ENCODE measurements at regions not wholly inside any gene's neighbourhood (a gene's known extent, or its start where the extent isn't known, plus 50 kb on each side); places are given as distances from the start of the nearest gene placed in this dataset.

GRCh38 chr18:29821544-29821943, 1221.0 kb downstream of the DSC3 start:
- H3K4me1 ChIP-seq (ENCODE audit: low read depth, poor library complexity, severe bottlenecking): no peaks in the 10 kb centered on the region
- H3K36me3 ChIP-seq (ENCODE audit: insufficient read depth): no peaks in the 10 kb centered on the region
- no peak overlapping the region for H3K27ac ChIP-seq
- no peaks in the 10 kb centered on the region for H4K20me1 ChIP-seq (ENCODE audit: insufficient read depth)
- no peak overlapping the region for H2AFZ ChIP-seq (ENCODE audit: low read depth)
- H3K27me3 ChIP-seq (ENCODE audit: insufficient read depth, low read depth): no peaks in the 10 kb centered on the region
- no peaks in the 10 kb centered on the region for H3K79me2 ChIP-seq (ENCODE audit: insufficient read depth, low read depth)
- H3K4me3 ChIP-seq (IDR thresholded peaks at IDR 0.05; ENCODE audit: insufficient read depth, low read depth, low read length): no peak overlapping the region
- TF ChIP-seq CTCF (conservative IDR thresholded peaks at IDR 0.05; ENCODE audit: low read depth, low read length): no peak
- H3K4me2 ChIP-seq: no peak overlapping the region
- no peak overlapping the region for H3K9ac ChIP-seq

DNA sequence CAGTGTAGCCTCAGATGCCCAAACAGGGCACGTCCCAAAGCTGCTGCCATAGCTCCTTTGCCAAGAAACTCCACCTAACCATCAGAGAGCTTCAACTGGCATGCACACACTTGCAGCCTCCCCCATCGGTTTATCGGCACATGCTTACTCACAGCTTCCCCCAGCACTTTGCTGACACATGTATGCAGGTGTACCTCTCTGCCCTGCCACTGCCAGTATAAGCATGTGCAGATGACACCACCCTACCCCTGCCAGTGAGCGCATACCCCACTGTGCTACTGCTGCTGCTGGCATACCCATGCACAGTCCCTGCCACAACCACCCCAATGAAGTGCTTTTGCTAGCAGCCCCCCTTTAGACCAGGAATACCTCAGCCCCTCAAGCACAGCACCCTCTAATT, 1231.0 kb downstream of the DSC3 start:
- Histone ChIP-seq H3K79me2 (ENCODE audit: insufficient read depth, low read depth) (no peaks in the 10 kb centered on the region), H2AFZ (ENCODE audit: low read depth) (no peak overlapping the region), H4K20me1 (ENCODE audit: insufficient read depth) (no peaks in the 10 kb centered on the region), H3K9ac (no peak overlapping the region), H3K36me3 (ENCODE audit: insufficient read depth) (no peaks in the 10 kb centered on the region), H3K4me1 (ENCODE audit: low read depth, poor library complexity, severe bottlenecking) (no peaks in the 10 kb centered on the region), H3K4me2 (no peak overlapping the region), H3K27ac (no peak overlapping the region), H3K27me3 (ENCODE audit: insufficient read depth, low read depth) (no peaks in the 10 kb centered on the region), H3K4me3 (IDR thresholded peaks at IDR 0.05; ENCODE audit: insufficient read depth, low read depth, low read length) (no peak overlapping the region)
- TF ChIP-seq CTCF (conservative IDR thresholded peaks at IDR 0.05; ENCODE audit: low read depth, low read length): no peak

DNA sequence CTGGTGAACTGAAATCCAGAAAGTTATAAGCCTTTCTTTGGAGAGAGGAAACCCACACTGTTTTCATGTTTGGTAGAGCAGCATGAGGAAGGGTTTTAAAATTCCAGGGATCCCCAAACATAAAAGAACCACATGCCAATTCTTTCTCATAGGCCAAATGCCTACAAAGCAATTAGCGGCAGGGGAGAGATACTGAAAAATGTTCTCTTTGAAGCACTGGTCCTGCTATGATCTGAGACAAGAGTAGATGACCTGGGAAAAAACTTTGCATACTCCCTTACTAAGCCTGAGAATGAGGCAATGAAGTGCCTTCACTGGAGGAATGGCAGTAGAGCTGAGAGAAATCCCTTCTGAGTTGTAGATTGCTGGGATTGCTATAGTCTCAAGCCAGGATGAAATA, 1261.7 kb downstream of the DSC3 start:
- H3K4me3 ChIP-seq (IDR thresholded peaks at IDR 0.05; ENCODE audit: insufficient read depth, low read depth, low read length): no peak overlapping the region
- no peak overlapping the region for H2AFZ ChIP-seq (ENCODE audit: low read depth)
- no peaks in the 10 kb centered on the region for H3K27me3 ChIP-seq (ENCODE audit: insufficient read depth, low read depth)
- TF ChIP-seq CTCF (conservative IDR thresholded peaks at IDR 0.05; ENCODE audit: low read depth, low read length): no peak
- no peaks in the 10 kb centered on the region for H3K79me2 ChIP-seq (ENCODE audit: insufficient read depth, low read depth)
- no peaks in the 10 kb centered on the region for H3K4me1 ChIP-seq (ENCODE audit: low read depth, poor library complexity, severe bottlenecking)
- H3K36me3 ChIP-seq (ENCODE audit: insufficient read depth): no peaks in the 10 kb centered on the region
- H3K4me2 ChIP-seq: no peak overlapping the region
- H4K20me1 ChIP-seq (ENCODE audit: insufficient read depth): no peaks in the 10 kb centered on the region
- no peak overlapping the region for H3K27ac ChIP-seq
- H3K9ac ChIP-seq: no peak overlapping the region

DNA sequence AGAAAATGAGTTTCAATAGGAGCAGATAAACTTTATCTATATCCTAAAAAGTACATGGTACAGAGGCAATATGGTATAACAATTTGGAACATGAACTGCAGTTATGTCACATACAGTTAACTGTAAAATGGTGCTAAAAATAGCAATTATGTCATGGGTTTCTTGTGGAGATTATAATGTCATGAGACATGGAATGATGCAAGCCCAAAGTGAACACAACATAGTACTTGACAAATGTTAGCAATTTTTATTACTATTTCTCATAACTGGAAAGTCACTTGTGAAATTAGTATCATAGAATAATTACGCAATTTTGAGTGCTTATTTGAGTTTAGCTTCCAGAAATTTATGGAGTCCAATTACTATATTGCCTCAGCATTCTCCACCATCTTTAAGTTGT, 1263.4 kb downstream of the DSC3 start:
- Histone ChIP-seq H3K27me3 (ENCODE audit: insufficient read depth, low read depth) (no peaks in the 10 kb centered on the region), H3K4me1 (ENCODE audit: low read depth, poor library complexity, severe bottlenecking) (no peaks in the 10 kb centered on the region), H2AFZ (ENCODE audit: low read depth) (no peak overlapping the region), H3K79me2 (ENCODE audit: insufficient read depth, low read depth) (no peaks in the 10 kb centered on the region), H3K27ac (no peak overlapping the region), H3K4me3 (IDR thresholded peaks at IDR 0.05; ENCODE audit: insufficient read depth, low read depth, low read length) (no peak overlapping the region), H3K4me2 (no peak overlapping the region), H3K36me3 (ENCODE audit: insufficient read depth) (no peaks in the 10 kb centered on the region), H4K20me1 (ENCODE audit: insufficient read depth) (no peaks in the 10 kb centered on the region), H3K9ac (no peak overlapping the region)
- TF ChIP-seq CTCF (conservative IDR thresholded peaks at IDR 0.05; ENCODE audit: low read depth, low read length): no peak

DNA sequence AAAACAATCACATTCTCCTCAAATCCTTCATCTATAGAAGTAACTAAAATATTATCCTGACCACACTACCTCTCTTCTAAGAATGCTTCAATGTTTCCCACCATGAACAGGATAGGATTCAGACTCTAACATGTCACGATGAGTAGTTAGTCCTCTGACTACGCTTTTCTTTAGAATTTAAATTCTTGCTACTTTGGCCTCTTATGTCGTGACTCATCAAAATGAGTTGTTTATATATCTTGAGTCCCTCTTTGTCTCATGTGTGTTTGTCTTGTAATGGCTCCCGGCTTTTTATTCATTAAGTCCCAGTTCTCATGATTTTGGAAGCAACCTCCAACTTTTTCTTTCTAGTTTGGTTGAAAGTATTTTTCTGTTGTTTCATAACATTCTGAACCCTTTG, 1289.2 kb downstream of the DSC3 start:
- H3K4me3 ChIP-seq (IDR thresholded peaks at IDR 0.05; ENCODE audit: insufficient read depth, low read depth, low read length): no peak overlapping the region
- H3K4me1 ChIP-seq (ENCODE audit: low read depth, poor library complexity, severe bottlenecking): no peaks in the 10 kb centered on the region
- H2AFZ ChIP-seq (ENCODE audit: low read depth): no peak overlapping the region
- no peaks in the 10 kb centered on the region for H3K27me3 ChIP-seq (ENCODE audit: insufficient read depth, low read depth)
- no peak overlapping the region for H3K27ac ChIP-seq
- no peaks in the 10 kb centered on the region for H4K20me1 ChIP-seq (ENCODE audit: insufficient read depth)
- no peak for TF ChIP-seq CTCF (conservative IDR thresholded peaks at IDR 0.05; ENCODE audit: low read depth, low read length)
- H3K4me2 ChIP-seq: no peak overlapping the region
- H3K36me3 ChIP-seq (ENCODE audit: insufficient read depth): no peaks in the 10 kb centered on the region
- H3K9ac ChIP-seq: no peak overlapping the region
- no peaks in the 10 kb centered on the region for H3K79me2 ChIP-seq (ENCODE audit: insufficient read depth, low read depth)
